ACC112 (cell line): ENCODE measurements at regions not wholly inside any gene's neighbourhood (a gene's known extent, or its start where the extent isn't known, plus 50 kb on each side); places are given as distances from the start of the nearest gene placed in this dataset.

Source experiments
- H2AFZ ChIP-seq: fragments of 200-600 bp; sonication (generic); one replicate; pipeline ENCODE4 v1.6.0; 2017; ENCODE audit warnings: antibody characterized with exemption, low read length; ENCODE audit not compliant: unreplicated experiment
- H3K27ac ChIP-seq: fragments of 200-600 bp; sonication (generic); 2 replicates; pipeline ENCODE4 v1.5.1; 2014; ENCODE audit warnings: low read depth, mild to moderate bottlenecking, antibody characterized with exemption, low read length, moderate library complexity
- H3K27me3 ChIP-seq: fragments of 200-600 bp; sonication (generic); 2 replicates; pipeline ENCODE4 v1.6.1; 2014; ENCODE audit warnings: mild to moderate bottlenecking, antibody characterized with exemption, low read length, moderate library complexity, mixed read lengths; ENCODE audit not compliant: insufficient read depth
- H3K36me3 ChIP-seq: fragments of 200-600 bp; sonication (generic); 2 replicates; pipeline ENCODE4 v1.6.1; 2016; ENCODE audit warnings: mild to moderate bottlenecking, antibody characterized with exemption, low read length, moderate library complexity, mixed read lengths; ENCODE audit not compliant: insufficient read depth
- H3K4me1 ChIP-seq: fragments of 200-600 bp; sonication (generic); one replicate; pipeline ENCODE4 v1.6.1; 2016; ENCODE audit warnings: low read length, mixed read lengths; ENCODE audit not compliant: insufficient read depth, unreplicated experiment, control insufficient read depth
- H3K4me3 ChIP-seq: fragments of 200-600 bp; sonication (generic); 2 replicates; pipeline ENCODE4 v1.5.1; 2014; ENCODE audit warnings: mild to moderate bottlenecking, low read depth, low read length
- H3K79me2 ChIP-seq: fragments of 200-600 bp; sonication (generic); one replicate; pipeline ENCODE4 v1.6.0; 2016; ENCODE audit warnings: low read length; ENCODE audit not compliant: control insufficient read depth, unreplicated experiment, insufficient read depth

GRCh38 chr15:69729167-69729748 is 276.6 kb downstream of the RPLP1 start:
- Histone ChIP-seq H2AFZ (no peak overlapping the region), H3K79me2 (no peaks in the 10 kb centered on the region), H3K4me3 (no peak overlapping the region), H3K27me3 (peaks cover 13% of the 10 kb centered on the region), H3K4me1 (no peaks in the 10 kb centered on the region), H3K27ac (no peak overlapping the region), H3K36me3 (no peaks in the 10 kb centered on the region)

- H3K4me3 ChIP-seq, result no peak overlapping the region
- no peaks in the 10 kb centered on the region for H3K36me3 ChIP-seq
- no peak overlapping the region for H2AFZ ChIP-seq
- H3K79me2 ChIP-seq, result no peaks in the 10 kb centered on the region
- no peak overlapping the region for H3K27ac ChIP-seq
- no peaks in the 10 kb centered on the region for H3K4me1 ChIP-seq
- H3K27me3 ChIP-seq, result peaks cover 19% of the 10 kb centered on the region
Measured at GRCh38 chr15:69730281-69731080, 277.9 kb downstream of the RPLP1 start.

- Histone ChIP-seq H3K4me1 (no peaks in the 10 kb centered on the region), H3K4me3 (no peak overlapping the region), H3K27me3 (peaks cover 24% of the 10 kb centered on the region), H3K79me2 (no peaks in the 10 kb centered on the region), H3K27ac (no peak overlapping the region), H2AFZ (no peak overlapping the region), H3K36me3 (no peaks in the 10 kb centered on the region)
Measured at GRCh38 chr15:69731081-69731330, 278.4 kb downstream of the RPLP1 start.

GRCh38 chr15:69731581-69731980 is 279.0 kb downstream of the RPLP1 start:
- no peak overlapping the region for H3K27ac ChIP-seq
- H3K36me3 ChIP-seq, result no peaks in the 10 kb centered on the region
- no peak overlapping the region for H2AFZ ChIP-seq
- H3K4me3 ChIP-seq, result no peak overlapping the region
- H3K79me2 ChIP-seq, result no peaks in the 10 kb centered on the region
- peaks cover 24% of the 10 kb centered on the region for H3K27me3 ChIP-seq
- H3K4me1 ChIP-seq, result no peaks in the 10 kb centered on the region

GRCh38 chr15:69732133-69732532 is 279.5 kb downstream of the RPLP1 start:
- H3K36me3 ChIP-seq, result no peaks in the 10 kb centered on the region
- no peaks in the 10 kb centered on the region for H3K79me2 ChIP-seq
- H3K27me3 ChIP-seq, result peaks cover 26% of the 10 kb centered on the region
- no peaks in the 10 kb centered on the region for H3K4me1 ChIP-seq
- H2AFZ ChIP-seq, result no peak overlapping the region
- H3K4me3 ChIP-seq, result no peak overlapping the region
- no peak overlapping the region for H3K27ac ChIP-seq

- H3K4me1 ChIP-seq, result no peaks in the 10 kb centered on the region
- H3K27me3 ChIP-seq, result peaks cover 36% of the 10 kb centered on the region
- H3K27ac ChIP-seq, result no peak overlapping the region
- no peaks in the 10 kb centered on the region for H3K36me3 ChIP-seq
- H3K4me3 ChIP-seq, result no peak overlapping the region
- no peak overlapping the region for H2AFZ ChIP-seq
- no peaks in the 10 kb centered on the region for H3K79me2 ChIP-seq
Measured at GRCh38 chr15:69734699-69735098, 282.1 kb downstream of the RPLP1 start.

- no peaks in the 10 kb centered on the region for H3K79me2 ChIP-seq
- peaks cover 37% of the 10 kb centered on the region for H3K27me3 ChIP-seq
- no peak overlapping the region for H3K4me3 ChIP-seq
- no peak overlapping the region for H2AFZ ChIP-seq
- H3K36me3 ChIP-seq, result no peaks in the 10 kb centered on the region
- H3K4me1 ChIP-seq, result no peaks in the 10 kb centered on the region
- H3K27ac ChIP-seq, result no peak overlapping the region
Measured at GRCh38 chr15:69735121-69735520, 282.5 kb downstream of the RPLP1 start.

- H2AFZ ChIP-seq, result no peak overlapping the region
- H3K27me3 ChIP-seq, result peaks cover 37% of the 10 kb centered on the region
- no peaks in the 10 kb centered on the region for H3K79me2 ChIP-seq
- no peaks in the 10 kb centered on the region for H3K4me1 ChIP-seq
- no peaks in the 10 kb centered on the region for H3K36me3 ChIP-seq
- H3K27ac ChIP-seq, result no peak overlapping the region
- no peak overlapping the region for H3K4me3 ChIP-seq
Measured at GRCh38 chr15:69736161-69736560, 283.5 kb downstream of the RPLP1 start.

- Histone ChIP-seq H3K36me3 (no peaks in the 10 kb centered on the region), H3K4me3 (no peak overlapping the region), H2AFZ (no peak overlapping the region), H3K27me3 (peaks cover 41% of the 10 kb centered on the region), H3K4me1 (no peaks in the 10 kb centered on the region), H3K27ac (no peak overlapping the region), H3K79me2 (no peaks in the 10 kb centered on the region)
Measured at GRCh38 chr15:69737916-69738315, 285.3 kb downstream of the RPLP1 start.

GRCh38 chr15:69740684-69741083 is 288.1 kb downstream of the RPLP1 start:
- no peaks in the 10 kb centered on the region for H3K79me2 ChIP-seq
- no peaks in the 10 kb centered on the region for H3K4me1 ChIP-seq
- H3K4me3 ChIP-seq, result no peak overlapping the region
- no peaks in the 10 kb centered on the region for H3K36me3 ChIP-seq
- H2AFZ ChIP-seq, result no peak overlapping the region
- peaks cover 30% of the 10 kb centered on the region for H3K27me3 ChIP-seq
- no peak overlapping the region for H3K27ac ChIP-seq

GRCh38 chr15:69742361-69742760 is 289.7 kb downstream of the RPLP1 start:
- no peak overlapping the region for H3K27ac ChIP-seq
- H3K36me3 ChIP-seq, result no peaks in the 10 kb centered on the region
- no peaks in the 10 kb centered on the region for H3K4me1 ChIP-seq
- H3K27me3 ChIP-seq, result peaks cover 24% of the 10 kb centered on the region
- H3K4me3 ChIP-seq, result no peak overlapping the region
- H3K79me2 ChIP-seq, result no peaks in the 10 kb centered on the region
- H2AFZ ChIP-seq, result no peak overlapping the region
